Liver (tissue), 3 donors: ENCODE measurements at regions not wholly inside any gene's neighbourhood (a gene's known extent, or its start where the extent isn't known, plus 50 kb on each side); places are given as distances from the start of the nearest gene placed in this dataset.

ENCODE experiments used
- GABPA ChIP-seq, 2 donors: IDR thresholded peaks in 1 of 2; conservative IDR thresholded peaks in 1 of 2; 2 replicates each; pipeline ENCODE4 v1.6.1; 2016; ENCODE audit warnings: antibody characterized with exemption in 2 of 2, mild to moderate bottlenecking in 1 of 2, moderate library complexity in 1 of 2
- HNF4A ChIP-seq, 2 donors: conservative IDR thresholded peaks; 2 replicates each; pipeline ENCODE4 v1.6.1; 2016; ENCODE audit warnings: antibody characterized with exemption in 2 of 2, mild to moderate bottlenecking in 2 of 2
- HNF4G ChIP-seq: IDR thresholded peaks from 2 replicates; pipeline ENCODE4 v1.6.1; 2016; ENCODE audit warnings: antibody characterized with exemption
- JUND ChIP-seq, 2 donors: IDR thresholded peaks; 2 replicates each; pipeline ENCODE4 v1.6.1; 2016; ENCODE audit warnings: antibody characterized with exemption in 2 of 2
- RAD21 ChIP-seq, 2 donors: IDR thresholded peaks; 2 replicates each; pipeline ENCODE4 v1.6.1; 2016; ENCODE audit warnings: antibody characterized with exemption in 2 of 2, mild to moderate bottlenecking in 2 of 2
- RXRA ChIP-seq, 2 donors: IDR thresholded peaks; 2 replicates each; pipeline ENCODE4 v1.6.1; 2017 to 2018; ENCODE audit warnings: antibody characterized with exemption in 2 of 2, mild to moderate bottlenecking in 1 of 2
- SP1 ChIP-seq: IDR thresholded peaks from 2 replicates; pipeline ENCODE4 v1.6.1; 2018; ENCODE audit warnings: antibody characterized with exemption, mild to moderate bottlenecking
- TAF1 ChIP-seq: conservative IDR thresholded peaks from 2 replicates; pipeline ENCODE4 v1.6.1; 2016; ENCODE audit warnings: antibody characterized with exemption, mild to moderate bottlenecking
- YY1 ChIP-seq: IDR thresholded peaks from 2 replicates; pipeline ENCODE4 v1.6.1; 2016; ENCODE audit warnings: antibody characterized with exemption, mild to moderate bottlenecking
- TF ChIP-seq, protein P1 (sequence below): IDR thresholded peaks from 2 replicates; pipeline ENCODE4 v1.6.1; 2016; ENCODE audit warnings: antibody characterized with exemption
- TF ChIP-seq, protein P2 (sequence below): fragments of 150-350 bp; IDR thresholded peaks from 2 replicates; pipeline ENCODE4 v1.5.1; 2017; ENCODE audit warnings: improper control_type of control experiment, low read depth, low read length; ENCODE audit not compliant: missing input control
- TF ChIP-seq, protein P3 (sequence below): IDR thresholded peaks from 2 replicates; pipeline ENCODE4 v1.6.1; 2016; ENCODE audit warnings: antibody characterized with exemption, mild to moderate bottlenecking
- TF ChIP-seq, protein P4 (sequence below): IDR thresholded peaks from 2 replicates; pipeline ENCODE4 v1.6.1; 2016; ENCODE audit warnings: antibody characterized with exemption
- donor health status: healthy.
- donor health status: healthy.

DNA sequence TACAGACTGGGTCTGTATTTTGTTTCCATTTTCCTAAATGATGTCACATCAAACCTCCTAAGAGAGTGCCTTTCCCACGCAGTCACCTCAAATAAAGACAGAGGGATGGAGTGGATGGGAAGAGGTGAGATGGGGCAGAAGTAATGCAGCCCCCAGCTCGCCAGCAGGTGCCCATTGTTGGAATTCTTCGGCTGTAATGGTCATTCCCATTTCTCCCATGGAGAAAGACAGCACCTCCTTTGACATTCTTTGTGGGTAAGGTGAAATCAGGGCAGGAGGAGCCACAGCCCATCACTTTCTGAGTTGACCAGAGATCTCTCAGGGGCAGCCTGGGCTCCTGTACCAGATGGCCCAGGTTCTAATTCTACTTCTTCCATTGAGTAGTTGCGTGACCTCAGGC, 84.4 kb upstream of the NR2F2 start:
- TF ChIP-seq GABPA (IDR thresholded peaks at IDR 0.05 in 1 of 2, conservative IDR thresholded peaks at IDR 0.05 in 1 of 2) (no peak), RAD21 (IDR thresholded peaks at IDR 0.05) (no peak), HNF4A (conservative IDR thresholded peaks at IDR 0.05) (no peak), TAF1 (no peak), SP1 (no peak), YY1 (no peak), JUND (IDR thresholded peaks at IDR 0.05) (no peak), RXRA (IDR thresholded peaks at IDR 0.05) (no peak), HNF4G (no peak)
- TF ChIP-seq, protein P1, sequence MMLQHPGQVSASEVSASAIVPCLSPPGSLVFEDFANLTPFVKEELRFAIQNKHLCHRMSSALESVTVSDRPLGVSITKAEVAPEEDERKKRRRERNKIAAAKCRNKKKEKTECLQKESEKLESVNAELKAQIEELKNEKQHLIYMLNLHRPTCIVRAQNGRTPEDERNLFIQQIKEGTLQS = no peak
- TF ChIP-seq, protein P2, sequence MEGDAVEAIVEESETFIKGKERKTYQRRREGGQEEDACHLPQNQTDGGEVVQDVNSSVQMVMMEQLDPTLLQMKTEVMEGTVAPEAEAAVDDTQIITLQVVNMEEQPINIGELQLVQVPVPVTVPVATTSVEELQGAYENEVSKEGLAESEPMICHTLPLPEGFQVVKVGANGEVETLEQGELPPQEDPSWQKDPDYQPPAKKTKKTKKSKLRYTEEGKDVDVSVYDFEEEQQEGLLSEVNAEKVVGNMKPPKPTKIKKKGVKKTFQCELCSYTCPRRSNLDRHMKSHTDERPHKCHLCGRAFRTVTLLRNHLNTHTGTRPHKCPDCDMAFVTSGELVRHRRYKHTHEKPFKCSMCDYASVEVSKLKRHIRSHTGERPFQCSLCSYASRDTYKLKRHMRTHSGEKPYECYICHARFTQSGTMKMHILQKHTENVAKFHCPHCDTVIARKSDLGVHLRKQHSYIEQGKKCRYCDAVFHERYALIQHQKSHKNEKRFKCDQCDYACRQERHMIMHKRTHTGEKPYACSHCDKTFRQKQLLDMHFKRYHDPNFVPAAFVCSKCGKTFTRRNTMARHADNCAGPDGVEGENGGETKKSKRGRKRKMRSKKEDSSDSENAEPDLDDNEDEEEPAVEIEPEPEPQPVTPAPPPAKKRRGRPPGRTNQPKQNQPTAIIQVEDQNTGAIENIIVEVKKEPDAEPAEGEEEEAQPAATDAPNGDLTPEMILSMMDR = no peak
- TF ChIP-seq, protein P3, sequence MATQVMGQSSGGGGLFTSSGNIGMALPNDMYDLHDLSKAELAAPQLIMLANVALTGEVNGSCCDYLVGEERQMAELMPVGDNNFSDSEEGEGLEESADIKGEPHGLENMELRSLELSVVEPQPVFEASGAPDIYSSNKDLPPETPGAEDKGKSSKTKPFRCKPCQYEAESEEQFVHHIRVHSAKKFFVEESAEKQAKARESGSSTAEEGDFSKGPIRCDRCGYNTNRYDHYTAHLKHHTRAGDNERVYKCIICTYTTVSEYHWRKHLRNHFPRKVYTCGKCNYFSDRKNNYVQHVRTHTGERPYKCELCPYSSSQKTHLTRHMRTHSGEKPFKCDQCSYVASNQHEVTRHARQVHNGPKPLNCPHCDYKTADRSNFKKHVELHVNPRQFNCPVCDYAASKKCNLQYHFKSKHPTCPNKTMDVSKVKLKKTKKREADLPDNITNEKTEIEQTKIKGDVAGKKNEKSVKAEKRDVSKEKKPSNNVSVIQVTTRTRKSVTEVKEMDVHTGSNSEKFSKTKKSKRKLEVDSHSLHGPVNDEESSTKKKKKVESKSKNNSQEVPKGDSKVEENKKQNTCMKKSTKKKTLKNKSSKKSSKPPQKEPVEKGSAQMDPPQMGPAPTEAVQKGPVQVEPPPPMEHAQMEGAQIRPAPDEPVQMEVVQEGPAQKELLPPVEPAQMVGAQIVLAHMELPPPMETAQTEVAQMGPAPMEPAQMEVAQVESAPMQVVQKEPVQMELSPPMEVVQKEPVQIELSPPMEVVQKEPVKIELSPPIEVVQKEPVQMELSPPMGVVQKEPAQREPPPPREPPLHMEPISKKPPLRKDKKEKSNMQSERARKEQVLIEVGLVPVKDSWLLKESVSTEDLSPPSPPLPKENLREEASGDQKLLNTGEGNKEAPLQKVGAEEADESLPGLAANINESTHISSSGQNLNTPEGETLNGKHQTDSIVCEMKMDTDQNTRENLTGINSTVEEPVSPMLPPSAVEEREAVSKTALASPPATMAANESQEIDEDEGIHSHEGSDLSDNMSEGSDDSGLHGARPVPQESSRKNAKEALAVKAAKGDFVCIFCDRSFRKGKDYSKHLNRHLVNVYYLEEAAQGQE = no peak
- TF ChIP-seq, protein P4, sequence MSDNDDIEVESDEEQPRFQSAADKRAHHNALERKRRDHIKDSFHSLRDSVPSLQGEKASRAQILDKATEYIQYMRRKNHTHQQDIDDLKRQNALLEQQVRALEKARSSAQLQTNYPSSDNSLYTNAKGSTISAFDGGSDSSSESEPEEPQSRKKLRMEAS = no peak
